NCI-H526 treated with DMSO at 0.1 percent for 48 hours (cell line): ENCODE measurements at regions not wholly inside any gene's neighbourhood (a gene's known extent, or its start where the extent isn't known, plus 50 kb on each side); places are given as distances from the start of the nearest gene placed in this dataset.
"Not testable (repeated sequence)": the region's sequence is repeated elsewhere in the genome, so short reads cannot be mapped to it uniquely, and the experiment has no call there.

Source experiments
- DNase-seq: peaks from one replicate; lab custom pipeline; 2025; lab: John Stamatoyannopoulos, UW

DNA sequence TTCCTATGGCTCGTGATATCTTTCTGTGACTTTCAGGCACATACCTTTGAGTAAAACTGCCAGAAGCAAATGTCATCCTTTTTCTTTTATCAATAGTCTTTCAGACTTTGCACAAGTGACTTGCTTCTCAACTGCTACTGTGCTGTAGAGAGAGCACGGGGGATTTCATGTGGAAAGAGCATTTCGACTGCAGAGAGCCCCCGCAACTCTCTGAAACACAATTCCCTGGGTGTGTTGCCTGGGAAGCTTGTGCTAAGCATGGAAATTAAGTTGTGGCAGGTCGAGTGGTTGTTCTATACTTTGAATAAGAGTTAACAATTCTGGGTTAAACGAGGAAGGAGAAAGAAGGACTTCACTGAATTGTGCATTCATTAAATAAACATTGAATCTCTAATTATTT is 659.1 kb downstream of the TDRD15 start:
- DNase-seq, result no peak

DNA sequence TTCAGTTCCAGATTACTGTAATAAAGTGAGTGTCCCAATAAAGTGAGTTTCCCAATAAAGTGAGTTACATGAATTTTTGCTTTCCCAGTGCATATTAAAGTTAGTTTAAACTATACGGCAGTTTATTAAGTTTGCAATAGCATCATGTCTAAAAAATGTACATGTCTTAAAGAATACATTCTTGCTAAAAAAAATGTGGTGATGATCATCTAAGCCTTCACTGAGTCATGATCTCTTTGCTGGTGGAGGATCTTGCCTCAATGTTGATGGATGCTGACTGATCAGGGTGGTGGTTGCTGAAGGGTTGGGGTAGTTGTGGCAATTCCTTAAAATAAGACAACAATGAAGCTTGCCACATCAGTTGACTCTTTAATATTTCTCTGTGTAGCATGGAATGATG is 664.2 kb downstream of the TDRD15 start:
- DNase-seq, result no peak

DNA sequence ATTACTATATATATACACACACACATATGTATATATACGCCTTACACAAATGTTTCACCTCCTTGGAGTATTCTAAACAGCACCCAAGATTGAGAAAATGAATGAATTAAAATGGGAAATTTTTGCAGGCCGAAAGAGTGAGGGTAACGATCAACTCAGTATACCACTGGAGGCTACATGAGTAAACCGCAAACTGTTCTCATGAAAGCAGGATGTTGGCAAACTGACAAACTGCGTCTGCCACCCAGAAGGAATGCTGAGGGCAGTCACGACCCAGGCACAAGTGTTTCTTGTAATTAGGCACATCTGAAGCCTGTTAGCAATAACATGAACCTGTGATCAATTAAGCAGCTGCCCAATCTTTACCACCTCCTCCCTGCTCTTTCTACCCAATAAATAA is 666.5 kb downstream of the TDRD15 start:
- not testable (repeated sequence) for DNase-seq

DNA sequence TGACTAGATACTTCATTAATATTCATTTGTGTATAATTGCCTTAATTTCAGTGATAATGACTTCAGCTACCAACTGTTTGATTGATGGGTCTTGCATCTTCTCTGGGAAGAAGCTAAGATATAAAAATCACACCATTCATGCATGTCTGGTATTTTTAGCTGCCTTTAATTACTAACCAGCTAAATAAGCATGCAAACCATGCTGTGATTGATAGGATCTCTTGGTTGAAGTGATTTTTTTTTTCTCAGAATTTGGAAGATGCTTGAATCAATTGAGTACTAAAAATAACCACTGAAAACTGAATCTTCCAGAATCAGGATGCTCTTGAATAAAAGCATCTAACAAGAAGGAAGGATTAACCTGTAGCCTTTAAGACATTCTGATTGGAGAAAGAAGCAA is 668.8 kb downstream of the TDRD15 start:
- DNase-seq, result no peak

DNA sequence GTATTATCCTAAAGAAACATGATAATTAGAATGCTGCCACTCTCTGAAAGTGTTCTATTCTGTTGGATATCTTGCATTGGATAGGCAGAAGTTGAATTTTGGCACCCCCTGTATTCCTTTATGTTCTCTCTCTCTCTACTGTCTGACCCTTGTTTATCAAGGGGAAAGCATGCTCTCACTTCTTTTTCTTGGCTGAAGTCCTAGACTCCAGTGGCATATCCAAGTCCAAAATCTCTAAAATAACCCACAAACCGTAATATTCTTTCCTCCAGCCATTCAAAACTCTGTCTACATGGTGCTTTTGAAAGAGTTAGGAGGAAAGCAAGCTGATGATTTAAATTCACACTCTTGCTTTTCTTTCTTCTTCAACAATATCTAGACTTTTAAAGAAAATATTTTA is 669.7 kb downstream of the TDRD15 start:
- no peak for DNase-seq

DNA sequence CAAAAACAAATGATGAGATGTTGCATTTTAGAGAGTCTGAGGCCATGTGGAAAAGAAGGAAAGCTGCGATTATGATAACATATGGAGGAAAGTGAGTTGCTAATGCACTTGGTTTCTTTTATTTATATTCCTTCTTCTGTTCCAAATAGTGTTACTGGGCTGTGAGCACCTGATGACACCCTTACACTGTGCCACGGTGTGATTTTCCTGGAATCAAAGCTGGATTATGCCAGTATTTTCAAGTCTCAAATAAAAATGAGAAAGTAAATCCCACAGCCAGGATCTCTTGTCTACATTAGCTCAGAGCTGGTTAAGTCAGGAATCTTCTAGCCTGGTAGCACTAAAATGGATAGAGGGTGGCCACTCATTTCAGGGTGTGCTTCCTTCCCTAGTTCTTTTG is 670.8 kb downstream of the TDRD15 start:
- DNase-seq, result no peak

DNA sequence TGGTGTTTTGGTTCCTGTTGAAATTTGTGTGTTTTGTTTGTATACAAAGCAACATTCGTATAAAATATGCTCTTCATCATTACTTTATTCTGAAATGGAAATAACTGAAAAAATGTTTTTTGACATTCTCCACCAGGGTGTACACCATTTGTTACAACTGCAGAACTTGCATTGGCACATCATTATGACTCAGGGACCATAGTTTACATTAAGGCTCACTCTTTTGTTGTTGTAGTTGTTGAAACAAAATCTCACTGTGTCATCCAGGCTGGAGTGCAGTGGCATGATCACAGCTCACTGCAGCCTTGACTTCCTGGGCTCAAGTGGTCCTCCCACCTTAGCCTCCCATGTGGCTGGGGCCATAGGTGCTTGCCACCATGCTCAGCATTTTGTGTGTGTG is 676.6 kb downstream of the TDRD15 start:
- DNase-seq, result no peak

DNA sequence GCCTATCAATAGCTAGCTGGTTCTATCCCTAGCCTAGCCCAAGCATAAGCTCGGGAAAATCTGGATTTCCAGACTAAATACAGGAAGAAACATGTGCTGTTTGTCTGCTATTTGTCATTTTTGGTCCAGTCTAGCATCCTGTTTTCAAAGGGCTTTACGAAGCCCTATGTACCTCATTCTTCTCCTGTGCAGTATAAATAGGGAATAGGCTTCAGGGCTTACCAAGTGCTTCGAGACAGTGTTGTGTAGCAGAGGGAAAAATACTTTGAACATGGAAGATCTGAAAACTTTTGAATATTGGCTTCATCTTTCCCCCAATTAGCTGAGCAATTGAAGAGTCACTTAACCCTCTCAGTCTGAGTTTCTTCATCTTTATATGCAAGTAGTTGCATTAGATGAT is 679.8 kb downstream of the TDRD15 start:
- DNase-seq, result no peak

DNA sequence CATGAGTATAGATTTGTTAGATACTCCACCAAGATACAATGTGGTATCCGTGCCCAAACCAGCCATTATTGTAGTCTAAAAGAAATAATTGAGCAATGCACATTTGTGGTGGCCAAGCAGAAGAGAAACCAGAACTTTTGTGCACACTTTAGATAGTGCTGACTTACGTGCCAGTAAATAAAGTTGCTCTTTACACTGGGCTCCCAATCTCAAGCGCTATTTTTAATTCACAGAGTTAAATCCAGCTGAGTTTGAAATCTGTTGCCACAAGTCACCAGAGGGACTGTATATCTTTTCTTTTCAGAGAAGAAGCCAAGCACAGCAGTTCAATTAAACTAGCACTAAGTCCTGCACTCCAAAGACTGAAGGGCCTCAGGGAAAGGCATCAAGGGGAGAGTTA is 680.4 kb downstream of the TDRD15 start:
- DNase-seq, result no peak

DNA sequence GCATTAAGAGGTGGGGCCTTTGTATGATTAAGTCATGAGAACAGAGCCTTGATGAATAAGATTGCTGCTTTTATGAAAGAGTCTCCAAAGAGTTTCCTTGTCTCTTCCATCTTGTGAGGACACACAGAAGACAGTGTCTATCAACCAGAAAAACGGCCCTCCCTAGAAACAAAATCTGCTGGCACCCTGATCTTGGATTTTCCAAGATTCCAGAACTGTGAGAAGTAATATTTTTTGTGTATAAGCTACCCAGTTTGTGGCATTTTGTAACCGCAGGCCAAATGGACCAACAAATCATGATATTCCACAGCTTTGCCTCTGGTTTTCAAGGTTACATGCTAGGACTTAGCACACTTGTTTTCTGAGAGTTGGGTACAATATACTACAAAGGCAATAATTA is 687.8 kb downstream of the TDRD15 start:
- no peak for DNase-seq

DNA sequence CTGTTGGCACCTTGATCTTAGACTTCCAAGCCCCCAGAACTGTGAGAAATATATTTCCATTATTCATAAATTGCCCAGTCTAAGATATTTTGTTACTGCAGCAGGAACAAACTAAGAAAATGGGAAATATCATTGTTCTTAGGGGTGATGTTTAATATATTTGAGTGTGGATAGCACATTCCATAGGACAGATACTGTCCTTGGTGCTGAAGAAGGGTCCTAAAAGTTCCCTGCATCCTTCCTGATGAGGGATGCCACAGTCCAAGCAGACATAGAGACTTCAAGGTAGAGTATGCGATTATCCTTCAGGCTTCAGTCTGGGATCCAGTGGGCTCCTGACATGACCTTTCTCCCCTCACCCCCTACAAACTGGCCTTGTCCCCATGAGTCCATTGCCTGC is 689.0 kb downstream of the TDRD15 start:
- DNase-seq, result no peak

DNA sequence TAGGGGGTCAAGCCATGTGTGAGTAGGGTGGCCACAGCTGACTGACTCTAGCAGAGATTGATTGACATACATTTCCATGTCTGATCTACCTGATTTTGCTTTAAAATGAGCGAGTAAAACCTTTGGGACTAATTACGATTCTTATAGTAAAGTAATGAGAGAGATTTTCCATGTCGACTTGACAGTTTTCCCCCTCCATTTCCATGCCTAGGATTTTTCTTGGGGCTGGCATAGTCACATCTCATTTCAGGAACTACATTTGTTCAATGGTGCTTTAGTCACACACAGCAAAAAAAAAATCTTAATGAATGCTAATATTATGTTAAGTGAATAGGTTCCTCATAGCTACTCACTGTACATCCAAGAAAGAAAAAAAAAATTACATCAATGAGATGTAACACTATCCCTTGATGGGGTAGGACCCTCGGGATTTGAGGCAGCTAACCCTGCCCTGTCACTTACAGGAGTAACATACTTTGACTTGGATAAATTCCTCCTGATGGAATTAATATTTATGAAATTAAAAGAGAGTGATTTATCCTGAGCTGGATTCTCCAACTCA is 690.9 kb downstream of the TDRD15 start:
- DNase-seq, result no peak

DNA sequence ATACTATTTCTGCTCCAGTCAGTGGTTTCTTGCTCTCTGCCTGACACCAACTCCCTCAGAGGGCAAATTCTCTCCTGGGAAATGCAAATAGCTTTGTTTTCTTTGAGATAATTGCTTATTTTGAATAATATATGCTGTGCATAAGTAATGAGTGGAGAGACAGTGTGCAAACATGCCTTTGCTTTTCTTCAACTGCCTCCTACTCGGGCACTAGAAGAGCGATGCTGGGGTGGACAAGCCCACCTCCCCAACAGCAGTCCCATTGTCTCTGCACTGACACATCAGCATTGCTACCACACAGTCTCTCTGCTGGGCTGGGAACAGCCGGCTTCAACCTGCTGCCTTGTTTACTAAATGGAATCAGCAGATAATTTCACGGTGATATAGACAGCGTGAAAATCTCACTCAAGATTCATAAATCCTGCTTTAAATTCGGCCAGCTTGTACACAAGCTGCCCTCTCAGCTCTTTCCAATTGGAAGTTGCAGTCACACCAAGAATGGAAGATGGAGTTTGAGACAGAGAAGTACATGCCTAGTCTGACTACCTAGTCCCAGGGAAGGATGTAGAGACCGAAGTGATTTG is 694.5 kb downstream of the TDRD15 start:
- DNase-seq, result peak; percentile 98

DNA sequence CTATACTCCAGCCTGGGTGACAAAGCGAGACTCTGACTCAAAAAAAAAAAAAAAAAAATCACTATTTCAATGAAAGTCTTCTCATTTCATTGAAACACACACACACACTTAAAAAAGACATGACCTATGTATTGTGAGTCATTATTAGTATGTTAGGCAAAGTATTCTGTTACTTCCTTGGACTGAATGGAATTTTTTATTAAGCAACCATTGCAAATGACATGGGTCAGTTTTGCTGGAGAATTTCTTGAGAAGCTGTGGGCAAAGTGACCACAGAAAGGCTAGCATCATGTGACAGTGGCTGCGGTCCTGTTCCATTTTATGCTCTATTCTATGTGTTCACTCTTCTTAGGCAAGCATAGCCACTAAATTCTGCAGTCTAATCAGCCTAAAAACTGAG is 695.7 kb downstream of the TDRD15 start:
- DNase-seq, result no peak

DNA sequence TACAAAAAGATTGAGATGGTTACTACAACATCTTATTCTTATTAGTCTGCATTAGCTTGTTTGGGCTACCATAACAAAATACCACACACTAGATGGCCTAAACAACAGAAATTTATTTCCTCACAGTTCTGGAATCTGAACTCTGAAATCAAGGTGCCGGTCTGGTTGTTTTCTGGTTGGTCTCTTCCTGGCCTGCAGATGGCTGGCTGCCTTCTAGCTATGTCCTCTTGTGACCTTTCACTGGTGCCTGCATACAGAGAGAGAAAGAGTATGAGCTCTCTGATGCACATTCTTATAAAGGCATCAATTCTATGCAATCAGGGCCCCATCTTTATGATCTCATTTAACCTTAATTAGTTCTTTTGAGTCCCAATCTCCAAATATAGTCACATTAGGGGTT is 696.5 kb downstream of the TDRD15 start:
- peak; percentile 32 for DNase-seq

DNA sequence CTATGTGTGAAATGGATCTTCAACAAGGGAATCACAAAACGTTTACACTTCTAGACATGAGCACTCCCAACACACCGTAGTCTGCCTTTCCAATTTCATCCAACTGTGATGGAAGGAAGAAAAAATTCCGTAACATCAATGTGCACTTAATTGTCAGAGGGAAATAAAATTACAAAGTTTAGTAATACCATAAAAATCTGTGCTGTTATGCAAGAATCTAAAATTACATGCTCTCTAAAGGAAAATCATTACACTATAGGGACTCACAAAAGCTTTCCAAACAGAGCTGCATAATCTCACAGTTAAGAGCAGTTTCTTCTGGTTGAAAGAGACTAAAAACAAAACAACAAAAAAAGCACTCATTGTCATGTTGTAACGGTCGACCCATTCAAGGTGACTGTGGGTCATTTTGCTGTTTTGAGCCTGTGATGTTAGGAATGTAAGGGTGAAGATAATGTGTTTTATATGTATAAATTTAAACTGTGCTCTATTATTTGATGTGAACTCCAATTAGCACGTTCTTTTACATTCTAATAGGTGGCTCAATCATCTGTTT is 698.0 kb downstream of the TDRD15 start:
- DNase-seq, result peak; percentile 91

DNA sequence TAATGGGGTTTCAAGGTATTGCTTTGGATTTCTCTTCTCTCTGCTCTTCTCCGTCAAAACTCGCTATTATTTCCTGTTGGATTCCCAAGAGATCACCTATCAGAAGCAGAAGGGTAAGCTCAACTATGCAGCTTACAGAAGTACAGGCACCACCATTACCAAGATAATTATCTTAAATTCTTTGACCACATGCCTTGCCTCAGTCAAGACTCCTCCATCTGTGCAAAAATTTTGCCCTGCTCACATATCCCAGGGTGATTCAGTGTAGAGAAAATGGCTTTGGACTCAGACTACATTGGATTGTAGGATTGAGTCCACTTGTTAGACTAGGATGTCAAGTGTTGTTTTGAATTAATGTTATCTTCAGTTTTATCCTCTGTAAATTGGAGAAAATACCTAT is 698.7 kb downstream of the TDRD15 start:
- DNase-seq, result peak; percentile 79

DNA sequence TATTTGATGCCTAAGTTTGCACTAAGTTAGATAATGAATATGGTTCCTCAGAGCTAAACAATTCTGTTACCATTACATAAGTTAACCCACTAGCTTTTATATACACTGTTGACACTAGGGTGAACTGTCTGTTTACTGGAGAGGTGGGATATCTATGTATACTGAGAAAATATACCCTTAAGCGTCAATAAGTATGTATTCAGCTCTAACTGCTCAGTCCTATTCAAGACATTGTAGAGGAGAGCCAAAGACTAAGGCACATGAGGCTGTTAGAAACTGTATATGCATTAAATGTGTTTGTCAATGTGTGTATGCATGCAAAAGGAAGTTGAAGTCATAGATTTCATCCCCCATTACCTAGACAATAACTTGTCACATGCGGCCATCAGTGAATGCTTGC is 710.0 kb downstream of the TDRD15 start:
- no peak for DNase-seq

DNA sequence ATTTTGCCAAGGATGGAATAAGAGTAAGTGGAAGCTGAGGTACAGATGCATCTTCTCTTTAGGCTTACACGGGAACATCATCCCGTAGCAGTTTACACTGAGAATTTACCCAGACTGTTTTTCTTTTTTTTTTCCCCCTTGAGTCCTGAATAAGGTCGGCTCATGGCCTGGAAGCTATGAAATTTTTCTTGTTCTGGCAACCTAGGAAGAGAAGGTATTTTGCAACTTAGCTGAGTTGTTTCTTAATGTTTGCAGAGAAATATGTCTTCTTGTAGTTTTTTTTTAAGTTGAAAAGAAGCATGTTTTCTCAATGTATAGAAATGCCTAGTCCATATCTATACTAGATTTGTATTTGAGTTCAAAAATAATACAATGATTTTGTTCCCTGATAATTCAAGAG is 712.5 kb downstream of the TDRD15 start:
- DNase-seq, result no peak

DNA sequence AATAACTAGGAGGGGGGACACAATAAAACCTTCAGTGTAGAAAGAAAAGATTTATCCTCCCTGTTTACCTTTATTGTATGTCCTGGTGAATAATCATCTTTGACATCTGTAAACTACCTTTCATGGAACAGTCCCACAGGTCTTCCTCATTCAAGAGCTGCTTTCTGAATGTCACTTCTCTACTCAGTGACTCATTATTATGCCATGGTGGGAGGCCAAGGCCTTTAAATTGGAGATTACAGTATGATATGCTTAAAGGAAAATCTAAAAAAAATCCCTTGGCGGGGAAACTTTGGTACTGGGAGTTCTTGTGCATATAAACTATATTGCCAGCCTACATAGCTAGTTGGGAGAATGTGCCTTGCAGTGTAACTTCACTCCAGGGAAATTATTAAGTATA is 713.0 kb downstream of the TDRD15 start:
- no peak for DNase-seq

DNA sequence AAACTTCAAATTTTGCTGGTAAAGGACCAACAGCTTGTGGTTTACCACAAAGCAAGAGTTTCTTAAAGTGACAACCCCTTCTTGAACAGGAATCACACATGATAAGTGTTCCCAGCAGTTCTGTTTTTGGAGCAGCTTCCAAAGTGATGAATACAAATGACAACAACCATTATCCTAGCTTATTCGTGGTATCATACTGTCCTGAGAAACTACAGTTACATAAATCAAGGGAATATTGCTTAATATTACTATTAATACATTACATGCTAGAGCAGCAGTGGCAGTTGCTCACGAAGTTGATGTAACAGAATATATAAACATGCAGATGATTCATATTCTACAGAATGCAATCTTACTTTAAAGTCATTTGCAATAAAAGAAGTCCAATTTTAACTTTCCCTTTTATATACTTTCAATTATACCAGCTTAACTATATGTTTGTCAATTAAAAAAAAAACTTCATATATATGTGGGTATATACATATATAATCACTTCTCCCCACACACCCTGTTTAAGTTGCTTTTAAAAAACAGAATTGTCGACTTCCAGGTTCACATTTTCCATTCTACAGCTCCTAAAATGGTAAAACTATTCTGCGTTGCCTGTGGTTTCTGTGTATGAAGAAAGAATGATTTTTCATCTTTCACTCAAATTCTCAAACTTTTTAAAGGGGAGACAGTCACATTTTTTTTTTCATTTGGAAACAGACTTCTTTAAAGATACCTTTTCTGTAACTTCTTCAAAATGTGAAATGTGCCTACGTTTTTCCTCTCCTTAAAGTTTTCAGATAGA is 713.6 kb downstream of the TDRD15 start:
- no peak for DNase-seq

DNA sequence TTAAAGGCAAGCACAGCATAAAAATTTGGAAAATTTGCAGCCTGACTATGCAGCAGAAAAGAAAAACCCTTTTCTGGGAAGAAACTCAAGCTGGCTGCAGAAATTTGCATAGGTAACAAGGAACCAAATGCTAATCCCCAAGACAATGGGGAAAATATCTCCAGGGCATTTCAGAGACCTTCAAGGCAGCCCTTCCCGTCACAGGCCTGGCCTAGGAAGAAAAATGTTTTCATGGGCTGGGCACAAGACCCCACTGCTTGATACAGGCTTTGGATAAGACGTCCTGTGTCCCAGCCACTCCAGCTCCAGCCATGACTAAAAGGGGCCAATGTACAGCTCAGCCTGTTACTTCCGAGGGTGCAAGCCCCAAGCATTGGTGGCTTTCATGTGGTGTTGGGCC is 717.6 kb downstream of the TDRD15 start:
- DNase-seq, result no peak

DNA sequence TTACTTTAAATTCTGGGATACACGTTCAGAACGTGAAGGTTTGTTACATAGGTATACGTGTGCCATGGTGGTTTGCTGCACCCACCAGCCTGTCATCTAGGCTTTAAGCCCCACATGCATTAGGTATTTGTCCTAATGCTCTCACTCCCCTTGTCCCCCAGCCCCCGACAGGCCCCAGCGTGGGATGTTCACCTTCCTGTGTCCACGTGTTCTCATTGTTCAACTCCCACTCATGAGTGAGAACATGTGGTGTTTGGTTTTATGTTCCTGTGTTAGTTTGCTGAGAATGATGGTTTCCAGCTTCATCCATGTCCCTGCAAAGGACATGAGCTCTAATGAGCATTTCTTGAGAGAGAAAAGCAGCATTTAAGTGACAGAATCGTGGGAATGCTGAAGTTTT is 726.6 kb downstream of the TDRD15 start:
- not testable (repeated sequence) for DNase-seq
